ENCODE measurements at regions not wholly inside any gene's neighbourhood (a gene's known extent, or its start where the extent isn't known, plus 50 kb on each side); places are given as distances from the start of the nearest gene placed in this dataset.
"Not testable (repeated sequence)": the region's sequence is repeated elsewhere in the genome, so short reads cannot be mapped to it uniquely, and the experiment has no call there.

- no peak for ATAC-seq (ENCODE audit: low read depth)
Measured at GRCh38 chr6:51049983-51050877, 231.6 kb downstream of the TFAP2B start.

GRCh38 chr6:51052716-51053115, 234.0 kb downstream of the TFAP2B start:
- H3K4me3 Mint-ChIP-seq; CTCF ChIA-PET; POLR2A ChIA-PET; intact Hi-C loops (cut with micrococcal nuclease); H3K9me3 Mint-ChIP-seq; H3K4me1 Mint-ChIP-seq; DNase-seq; H3K27me3 Mint-ChIP-seq; H3K36me3 Mint-ChIP-seq (ENCODE audit: low read depth); H3K27ac Mint-ChIP-seq; ATAC-seq (ENCODE audit: low read depth): not testable (repeated sequence)

More at GRCh38 chr6:51049983-51050877, 231.6 kb downstream of the TFAP2B start:
- Mint-ChIP-seq H3K9me3 (peaks cover 4% of the 10 kb centered on the region), H3K36me3 (ENCODE audit: low read depth) (no peaks in the 10 kb centered on the region), H3K4me1 (no peaks in the 10 kb centered on the region), H3K4me3 (no peak overlapping the region), H3K27me3 (no peaks in the 10 kb centered on the region), H3K27ac (no peak overlapping the region)
- intact Hi-C loops (cut with micrococcal nuclease): no loop called here
- POLR2A ChIA-PET: no interaction called here
- DNase-seq: no peak
- no peak for TF ChIP-seq CTCF (IDR thresholded peaks at IDR 0.05)
- CTCF ChIA-PET: no interaction called here

GRCh38 chr6:51055316-51055715, 236.6 kb downstream of the TFAP2B start:
- intact Hi-C loops (cut with micrococcal nuclease): not testable (repeated sequence)

GRCh38 chr6:51057296-51057695, 238.6 kb downstream of the TFAP2B start:
- Mint-ChIP-seq H3K4me3 (no peak overlapping the region), H3K9me3 (peaks cover 4% of the 10 kb centered on the region), H3K27ac (no peak overlapping the region), H3K27me3 (no peaks in the 10 kb centered on the region), H3K36me3 (ENCODE audit: low read depth) (no peaks in the 10 kb centered on the region), H3K4me1 (no peaks in the 10 kb centered on the region)
- ATAC-seq (ENCODE audit: low read depth) (no peak), DNase-seq (no peak)
- ChIA-PET POLR2A (no interaction called here), CTCF (no interaction called here)
- intact Hi-C loops (cut with micrococcal nuclease): no loop called here
- no peak for TF ChIP-seq CTCF (IDR thresholded peaks at IDR 0.05)

More at GRCh38 chr6:51055316-51055715, 236.6 kb downstream of the TFAP2B start:
- H3K27ac Mint-ChIP-seq; H3K4me1 Mint-ChIP-seq; ATAC-seq (ENCODE audit: low read depth); CTCF ChIA-PET; H3K36me3 Mint-ChIP-seq (ENCODE audit: low read depth); POLR2A ChIA-PET; H3K4me3 Mint-ChIP-seq; H3K27me3 Mint-ChIP-seq; DNase-seq; H3K9me3 Mint-ChIP-seq: not testable (repeated sequence)

GRCh38 chr6:51060262-51060762, 241.6 kb downstream of the TFAP2B start:
- POLR2A ChIA-PET: no interaction called here
- ATAC-seq (ENCODE audit: low read depth): no peak
- H3K36me3 Mint-ChIP-seq (ENCODE audit: low read depth): no peaks in the 10 kb centered on the region
- CTCF ChIA-PET: no interaction called here
- H3K27ac Mint-ChIP-seq: no peak overlapping the region
- no peaks in the 10 kb centered on the region for H3K4me1 Mint-ChIP-seq
- H3K27me3 Mint-ChIP-seq: peaks cover 2% of the 10 kb centered on the region
- no peak for DNase-seq
- intact Hi-C loops (cut with micrococcal nuclease): no loop called here
- TF ChIP-seq CTCF (IDR thresholded peaks at IDR 0.05): no peak
- no peak overlapping the region for H3K4me3 Mint-ChIP-seq
- no peaks in the 10 kb centered on the region for H3K9me3 Mint-ChIP-seq

- ATAC-seq (ENCODE audit: low read depth) (no peak), DNase-seq (no peak)
- intact Hi-C loops (cut with micrococcal nuclease): no loop called here
- H3K4me3 Mint-ChIP-seq: no peak overlapping the region
- peaks cover 2% of the 10 kb centered on the region for H3K27me3 Mint-ChIP-seq
- CTCF ChIA-PET: no interaction called here
- POLR2A ChIA-PET: no interaction called here
- H3K4me1 Mint-ChIP-seq: no peaks in the 10 kb centered on the region
- no peaks in the 10 kb centered on the region for H3K36me3 Mint-ChIP-seq (ENCODE audit: low read depth)
- no peak for TF ChIP-seq CTCF (IDR thresholded peaks at IDR 0.05)
- no peaks in the 10 kb centered on the region for H3K9me3 Mint-ChIP-seq
- no peak overlapping the region for H3K27ac Mint-ChIP-seq
Measured at GRCh38 chr6:51062166-51062722, 243.6 kb downstream of the TFAP2B start.
